Epithelial cell of prostate (primary cell): ENCODE measurements at regions not wholly inside any gene's neighbourhood (a gene's known extent, or its start where the extent isn't known, plus 50 kb on each side); places are given as distances from the start of the nearest gene placed in this dataset.
A peak's percentile ranks its signal among the peaks of the same experiment; 100 is the strongest.

Source experiments
- DNase-seq: peaks from one replicate; pipeline ENCODE4 v3.0.0-alpha.2; 2011; ENCODE audit warnings: low read depth, low spot score
- H3K27ac ChIP-seq: fragments of 450-650 bp; 2 replicates; pipeline ENCODE4 v1.5.1; 2017; ENCODE audit warnings: mild to moderate bottlenecking

GRCh38 chr12:90520002-90520734, 434.8 kb downstream of the CCER1 start:
- DNase-seq: no peak
- no peak overlapping the region for H3K27ac ChIP-seq

- no peak for DNase-seq
- no peak overlapping the region for H3K27ac ChIP-seq
Observed at GRCh38 chr12:90519285-90519684, 435.7 kb downstream of the CCER1 start.

- H3K27ac ChIP-seq: no peak overlapping the region
- DNase-seq: no peak
Observed at GRCh38 chr12:90515199-90516175, 439.5 kb downstream of the CCER1 start.

GRCh38 chr12:90514325-90514724, 440.7 kb downstream of the CCER1 start:
- no peak for DNase-seq
- no peak overlapping the region for H3K27ac ChIP-seq

GRCh38 chr12:90512518-90512917, 442.5 kb downstream of the CCER1 start:
- no peak overlapping the region for H3K27ac ChIP-seq
- no peak for DNase-seq

GRCh38 chr12:90510948-90511347, 444.0 kb downstream of the CCER1 start:
- peak; percentile 48 for DNase-seq
- H3K27ac ChIP-seq: no peak overlapping the region

GRCh38 chr12:90504806-90505205, 450.2 kb downstream of the CCER1 start:
- H3K27ac ChIP-seq: no peak overlapping the region
- DNase-seq: no peak

- DNase-seq: no peak
- H3K27ac ChIP-seq: no peak overlapping the region
Observed at GRCh38 chr12:90502070-90502469, 452.9 kb downstream of the CCER1 start.

- no peak overlapping the region for H3K27ac ChIP-seq
- no peak for DNase-seq
Observed at GRCh38 chr12:90501412-90501811, 453.6 kb downstream of the CCER1 start.

GRCh38 chr12:90499795-90500194, 455.2 kb downstream of the CCER1 start:
- peak; percentile 5 for DNase-seq

GRCh38 chr12:90497923-90498545, 456.9 kb downstream of the CCER1 start:
- no peak overlapping the region for H3K27ac ChIP-seq
- DNase-seq: no peak

More at GRCh38 chr12:90499795-90500194, 455.2 kb downstream of the CCER1 start:
- no peak overlapping the region for H3K27ac ChIP-seq

GRCh38 chr12:90490355-90490754, 464.6 kb downstream of the CCER1 start:
- no peak for DNase-seq
- H3K27ac ChIP-seq: no peak overlapping the region

GRCh38 chr12:90489141-90489540, 465.8 kb downstream of the CCER1 start:
- no peak for DNase-seq
- no peak overlapping the region for H3K27ac ChIP-seq

GRCh38 chr12:90485560-90485959, 469.4 kb downstream of the CCER1 start:
- no peak for DNase-seq

GRCh38 chr12:90484094-90484493, 470.9 kb downstream of the CCER1 start:
- DNase-seq: no peak
- H3K27ac ChIP-seq: no peak overlapping the region

More at GRCh38 chr12:90485560-90485959, 469.4 kb downstream of the CCER1 start:
- H3K27ac ChIP-seq: no peak overlapping the region

- no peak for DNase-seq
- H3K27ac ChIP-seq: no peak overlapping the region
Observed at GRCh38 chr12:90481748-90482147, 473.2 kb downstream of the CCER1 start.

GRCh38 chr12:90479237-90479636, 475.7 kb downstream of the CCER1 start:
- H3K27ac ChIP-seq: no peak overlapping the region

GRCh38 chr12:90473831-90474230, 481.1 kb downstream of the CCER1 start:
- DNase-seq: no peak
- H3K27ac ChIP-seq: no peak overlapping the region

More at GRCh38 chr12:90479237-90479636, 475.7 kb downstream of the CCER1 start:
- no peak for DNase-seq

GRCh38 chr12:90460681-90461080, 494.3 kb downstream of the CCER1 start:
- no peak overlapping the region for H3K27ac ChIP-seq
- DNase-seq: peak; percentile 1

- no peak overlapping the region for H3K27ac ChIP-seq
- no peak for DNase-seq
Observed at GRCh38 chr12:90456248-90456647, 498.7 kb downstream of the CCER1 start.

- no peak overlapping the region for H3K27ac ChIP-seq
- DNase-seq: no peak
Observed at GRCh38 chr12:90455756-90456155, 499.2 kb downstream of the CCER1 start.
